HG03520 (cell line): ENCODE measurements at regions not wholly inside any gene's neighbourhood (a gene's known extent, or its start where the extent isn't known, plus 50 kb on each side); places are given as distances from the start of the nearest gene placed in this dataset.

Experiments used
- ATAC-seq: cut with Tn5 transposase; IDR thresholded peaks from one replicate; pipeline ENCODE4 v1.9.1; 2021; ENCODE audit warnings: mild to moderate bottlenecking, moderate library complexity; ENCODE audit not compliant: unreplicated experiment

DNA sequence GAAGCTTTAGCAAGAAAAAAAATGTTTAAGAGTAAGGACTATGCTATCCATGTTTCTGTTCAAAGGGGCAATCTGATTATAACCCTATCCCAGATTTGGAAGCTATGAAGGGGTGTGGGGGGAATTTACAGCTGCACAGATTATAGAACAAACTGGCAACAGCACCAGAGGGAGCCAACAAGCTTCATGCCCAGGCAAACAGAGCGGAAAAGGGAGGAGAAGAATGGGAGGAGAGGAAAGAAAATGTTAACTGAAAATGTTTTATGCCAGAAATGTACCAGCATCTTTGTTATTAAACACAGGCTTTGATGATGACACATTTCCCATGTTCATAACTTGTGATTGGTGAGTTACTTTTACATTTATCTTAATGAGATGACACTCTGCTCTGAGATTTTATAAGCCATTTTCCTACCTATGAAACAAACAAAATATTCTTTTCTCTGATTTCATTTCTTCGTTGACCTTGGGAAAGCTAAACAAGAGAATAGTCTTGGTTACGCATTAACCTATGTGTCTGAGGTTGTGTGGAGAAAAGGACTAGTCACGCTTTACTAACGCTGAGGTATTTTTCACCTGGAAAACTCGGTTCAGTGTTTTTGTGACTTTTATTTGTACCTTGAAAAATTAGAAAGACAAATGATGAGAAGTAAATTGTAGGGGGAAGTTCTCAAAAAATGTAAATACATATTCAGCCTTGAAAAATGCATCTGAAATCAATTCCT lies 235.8 kb upstream of the MIR17HG start:
- ATAC-seq = no peak

DNA sequence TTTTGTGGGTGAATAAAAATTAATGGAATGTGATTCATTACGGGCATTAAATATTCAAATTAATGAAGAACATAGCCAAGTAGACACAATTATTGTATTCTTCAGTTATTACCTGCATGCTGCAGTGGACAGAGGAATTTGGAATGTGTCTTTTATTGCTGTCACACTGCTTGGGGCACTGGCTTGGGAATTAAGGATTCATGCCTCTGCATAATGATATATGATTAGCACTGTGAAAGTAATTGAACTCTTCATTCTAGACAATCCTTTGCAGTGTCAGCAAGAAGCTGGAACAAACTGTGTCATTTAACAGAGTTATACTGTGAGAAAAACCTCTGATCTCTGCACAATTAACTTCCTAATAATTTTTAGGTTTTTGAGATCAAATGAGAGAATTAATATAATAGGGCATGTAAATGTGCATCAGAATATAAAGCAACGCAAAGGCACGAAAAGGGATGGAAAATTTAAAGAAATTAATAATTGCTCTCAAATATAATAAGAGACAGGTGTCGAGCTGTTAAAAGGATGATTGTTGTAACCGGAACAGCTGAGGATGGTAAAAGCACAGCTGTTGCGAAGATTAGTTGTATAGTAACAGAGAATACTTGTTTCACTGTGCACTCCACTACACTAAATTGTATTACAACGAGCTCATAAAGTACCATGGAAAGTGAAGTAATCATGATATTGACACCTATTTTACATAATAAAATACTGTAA lies 235.1 kb upstream of the MIR17HG start:
- ATAC-seq = no peak

DNA sequence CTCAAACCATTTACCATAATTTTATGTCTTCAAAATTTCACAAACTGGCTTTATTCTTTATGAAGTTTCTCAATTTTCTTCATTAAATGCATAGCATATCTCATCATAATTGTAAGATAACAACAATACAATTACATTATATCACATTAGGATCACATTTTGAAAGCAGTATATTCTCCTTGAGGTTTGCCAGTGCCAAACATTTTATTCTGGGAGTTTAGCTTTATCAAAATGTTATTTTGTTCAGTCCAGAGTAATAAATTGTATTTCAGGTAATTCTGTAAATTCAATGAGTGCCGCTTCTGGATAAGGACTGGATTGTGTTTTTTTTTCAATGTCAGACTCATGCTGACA lies 234.6 kb upstream of the MIR17HG start:
- no peak for ATAC-seq

DNA sequence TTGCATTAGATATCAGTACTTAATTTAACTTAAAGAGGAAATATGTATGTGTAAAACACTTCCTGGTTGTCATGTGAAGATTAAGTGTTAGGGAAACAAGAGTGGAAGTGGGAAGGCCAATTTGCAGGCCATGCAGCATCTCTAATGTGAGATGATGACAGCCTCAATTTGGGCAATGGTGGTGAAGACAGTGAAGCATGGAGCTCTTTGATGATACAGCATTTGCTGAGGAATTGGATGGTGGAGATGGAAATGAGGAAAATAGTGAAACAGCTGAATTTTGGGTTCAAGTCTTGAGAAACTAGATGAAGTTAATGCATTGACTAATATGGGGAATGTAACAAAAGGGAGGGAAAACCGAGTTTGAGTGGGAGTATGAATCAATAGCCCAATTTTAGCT lies 231.7 kb upstream of the MIR17HG start:
- no peak for ATAC-seq

DNA sequence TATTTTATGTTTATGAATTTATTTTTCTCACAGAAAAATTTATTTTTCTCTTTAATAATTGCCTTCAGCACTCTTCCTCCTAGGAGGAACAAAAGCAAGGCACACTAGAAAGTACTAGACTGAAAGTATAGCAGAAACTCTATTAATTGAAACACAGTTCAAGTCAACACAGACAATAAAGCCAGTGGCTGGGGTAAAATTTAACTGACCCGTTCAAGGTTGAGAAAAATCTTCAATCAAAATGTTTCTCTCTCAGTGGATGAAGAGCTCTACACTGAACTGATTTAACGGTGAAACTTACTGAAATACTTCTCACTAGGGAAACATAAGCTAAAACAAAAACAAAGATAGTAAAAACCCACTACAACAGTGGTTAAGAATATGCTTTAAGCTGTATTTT lies 230.1 kb upstream of the MIR17HG start:
- no peak for ATAC-seq

DNA sequence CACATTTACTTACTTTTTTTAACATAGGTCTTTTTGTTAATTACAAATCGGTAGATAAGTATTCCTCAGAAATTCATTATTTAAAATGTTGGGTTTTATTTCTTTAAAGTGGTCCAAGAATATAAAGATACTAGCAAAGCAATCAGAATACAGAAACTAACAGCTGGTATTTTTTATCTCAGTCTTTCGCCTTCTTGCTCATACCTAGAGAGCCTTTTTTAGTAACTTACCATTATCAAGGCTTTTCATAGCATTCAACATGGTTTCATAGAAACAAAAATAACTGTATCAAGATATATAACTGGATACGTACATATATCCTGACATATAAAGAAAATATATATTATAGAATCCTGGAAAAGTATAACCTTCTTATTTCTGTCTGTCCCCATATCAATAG lies 227.8 kb upstream of the MIR17HG start:
- peak; percentile 49 for ATAC-seq

DNA sequence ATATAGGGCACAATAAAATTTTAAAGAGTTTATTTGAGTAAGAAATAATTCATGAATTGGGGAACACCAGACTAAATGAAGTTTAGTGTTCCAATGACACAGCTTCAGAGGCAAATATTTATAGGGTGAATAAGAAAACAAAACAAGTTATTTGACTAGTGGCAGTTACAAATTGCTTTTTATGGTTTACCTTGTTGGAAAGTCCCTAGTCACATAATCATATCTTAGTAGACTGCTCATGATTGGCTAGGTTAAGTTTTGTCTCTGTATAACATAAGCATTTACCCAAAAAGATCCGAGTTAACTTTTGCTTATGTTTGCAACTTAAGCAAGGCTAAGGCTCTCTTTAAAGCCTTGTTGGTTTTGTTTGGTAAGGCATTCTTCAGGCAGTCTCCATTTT lies 224.7 kb upstream of the MIR17HG start:
- no peak for ATAC-seq

DNA sequence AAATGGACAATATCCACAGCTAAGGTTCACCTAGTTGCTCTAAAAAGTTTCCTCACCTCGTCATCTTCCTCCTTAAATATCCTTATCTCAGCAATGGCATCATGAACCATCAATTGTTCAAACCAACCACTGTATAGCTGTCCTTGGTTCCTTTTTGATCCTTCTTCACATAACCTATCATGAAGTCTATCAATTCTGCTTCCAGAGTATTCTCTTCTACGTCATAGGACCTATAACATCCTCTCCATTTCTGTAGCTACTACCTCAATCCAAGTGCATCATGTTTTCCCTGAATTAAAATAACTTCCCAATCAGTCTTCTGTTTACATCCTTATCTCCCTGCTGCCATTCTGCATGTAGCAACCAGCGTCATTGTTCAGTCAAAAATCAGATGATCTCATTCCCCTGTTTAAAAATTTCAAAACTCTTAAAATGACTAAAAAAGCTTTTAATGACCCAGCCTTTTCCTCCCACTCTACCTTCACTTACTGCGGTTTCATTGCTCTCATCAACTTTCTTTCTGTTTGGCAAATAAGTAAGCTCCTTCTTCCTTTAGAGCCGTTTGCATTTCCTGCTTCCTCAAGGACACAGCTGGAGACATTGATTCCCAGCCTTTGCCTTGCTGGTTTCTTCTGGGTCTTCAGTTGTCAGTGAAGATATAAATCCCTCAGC lies 223.9 kb upstream of the MIR17HG start:
- ATAC-seq = peak; percentile 39

DNA sequence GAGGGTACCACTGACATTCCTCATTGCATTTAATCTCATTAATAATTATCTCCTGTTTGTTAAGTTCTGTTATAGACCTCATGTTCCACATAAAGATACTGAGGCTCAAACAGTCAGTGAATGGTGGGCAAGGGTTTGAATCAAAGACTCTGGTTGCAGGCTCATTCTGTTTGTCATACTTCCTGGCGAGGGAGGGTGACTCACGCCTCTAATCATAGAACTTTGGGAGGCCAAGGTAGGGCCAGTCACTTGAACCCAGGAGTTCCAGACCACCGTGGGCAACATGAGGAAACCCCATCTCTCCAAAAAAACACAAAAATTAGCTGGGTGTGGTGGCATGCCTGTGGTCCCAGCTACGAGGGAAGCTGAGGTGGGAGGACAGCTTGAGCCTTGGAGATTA lies 220.7 kb upstream of the MIR17HG start:
- no peak for ATAC-seq

DNA sequence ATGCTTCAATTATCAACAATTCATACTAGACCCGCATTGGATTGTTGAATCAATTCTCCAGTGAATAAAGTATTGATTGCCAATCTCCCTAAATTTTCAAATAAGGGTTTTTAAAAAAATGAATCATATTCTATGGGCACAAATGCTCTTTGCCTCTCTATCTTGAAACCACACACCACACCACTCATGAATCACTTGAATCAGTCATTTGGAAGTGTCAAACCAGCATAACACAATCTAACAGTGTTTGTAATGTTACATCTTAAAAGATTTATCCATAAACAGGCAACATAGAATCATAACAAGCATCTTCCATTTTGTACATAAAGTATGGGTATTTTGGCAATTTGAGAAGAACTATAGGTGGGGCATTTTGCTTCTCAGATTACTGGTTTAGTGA lies 219.5 kb upstream of the MIR17HG start:
- no peak for ATAC-seq

DNA sequence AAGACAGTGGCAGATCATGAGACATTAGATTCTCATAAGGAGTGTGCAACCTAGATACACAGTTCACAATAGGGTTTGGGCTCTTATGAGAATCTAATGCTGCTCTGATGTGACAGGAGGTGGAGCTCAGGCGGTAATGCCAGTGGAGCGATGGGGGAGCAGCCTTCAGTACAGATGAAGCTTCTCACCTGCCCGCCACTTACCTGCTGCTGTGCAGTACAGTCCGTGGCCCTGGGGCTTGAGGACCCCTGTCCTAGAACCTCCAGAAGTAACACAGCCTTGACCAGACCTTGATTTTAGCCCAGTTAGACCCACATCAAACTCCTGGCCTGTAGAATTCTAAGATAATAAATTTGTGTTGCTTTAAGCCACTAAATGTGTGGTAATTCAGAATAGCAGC lies 215.1 kb upstream of the MIR17HG start:
- ATAC-seq = no peak

DNA sequence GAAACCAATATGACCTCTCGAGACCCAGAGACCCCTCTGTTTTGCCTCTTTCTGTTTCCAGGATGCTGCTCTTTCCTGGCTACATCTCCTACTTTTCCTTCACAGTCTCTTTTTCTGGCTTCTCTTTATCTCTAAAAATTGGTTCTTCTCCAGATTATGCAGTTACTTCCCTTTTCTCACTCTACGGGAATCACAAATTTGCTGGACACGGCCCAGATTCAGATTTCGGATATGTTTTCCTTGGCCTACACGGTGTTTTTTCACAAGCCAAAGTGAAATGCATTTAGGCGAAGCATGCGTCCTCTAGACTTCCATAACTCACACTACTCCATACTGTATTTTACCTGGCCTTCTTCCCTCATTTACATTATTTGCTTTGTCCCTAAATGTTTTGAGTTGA lies 214.7 kb upstream of the MIR17HG start:
- ATAC-seq = no peak

DNA sequence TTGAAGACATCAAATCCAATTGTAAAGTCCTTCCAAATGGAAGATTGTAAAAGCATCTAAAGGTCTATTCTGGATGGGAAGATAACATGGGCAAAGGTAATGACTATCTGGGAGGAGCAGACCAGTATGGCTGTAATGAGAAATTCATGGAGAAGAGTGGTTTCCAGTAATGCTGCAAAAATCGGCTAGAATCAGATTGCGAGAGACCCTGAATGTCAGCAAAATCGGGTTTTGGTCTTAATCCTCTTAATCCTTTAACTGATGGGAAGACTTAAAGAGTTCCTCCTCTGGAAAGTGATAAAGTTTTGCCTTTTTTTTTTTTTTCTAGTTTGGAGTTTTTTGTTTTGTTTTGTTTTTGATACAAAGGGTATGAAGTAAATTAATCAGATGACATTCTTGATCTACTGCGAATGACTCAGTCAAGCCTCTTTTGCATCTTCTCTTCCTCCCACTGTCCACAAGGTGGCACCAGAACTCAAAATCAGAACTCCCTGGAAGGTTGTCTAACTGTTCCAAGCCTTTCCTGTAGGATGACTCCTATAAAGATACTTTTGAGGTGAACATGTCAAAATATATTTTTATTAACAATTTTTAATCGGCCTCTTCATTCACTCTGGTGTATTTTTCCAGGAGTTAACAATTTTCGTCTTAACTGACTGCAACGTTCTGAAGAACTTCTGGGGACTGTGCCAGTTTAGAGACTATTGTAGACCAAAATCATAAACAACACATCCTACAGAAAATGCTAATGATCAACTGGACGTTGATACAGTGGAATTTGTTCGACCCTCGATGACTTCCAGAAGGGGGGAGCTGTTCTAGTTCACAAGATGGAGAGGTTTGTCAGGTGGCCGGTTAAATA lies 213.3 kb upstream of the MIR17HG start:
- peak; percentile 76 for ATAC-seq

DNA sequence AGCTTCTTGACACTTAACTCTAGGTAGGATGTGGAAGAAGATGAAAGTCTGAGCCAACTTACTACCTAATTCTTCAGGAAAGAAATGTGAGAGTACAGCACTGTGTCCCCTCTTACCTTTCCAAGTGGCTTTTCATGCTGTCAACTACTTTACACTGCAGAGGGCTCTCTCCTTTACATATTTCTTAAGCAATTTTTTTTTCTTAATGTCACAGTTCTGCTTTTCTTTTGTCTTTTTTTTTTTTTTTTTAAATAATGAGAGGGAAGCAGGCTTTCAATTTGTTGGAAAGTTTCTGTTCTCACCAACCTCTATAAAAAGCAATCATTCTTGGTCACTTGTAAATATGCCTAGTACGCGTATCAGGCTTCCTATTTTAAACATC lies 212.7 kb upstream of the MIR17HG start:
- ATAC-seq = no peak

DNA sequence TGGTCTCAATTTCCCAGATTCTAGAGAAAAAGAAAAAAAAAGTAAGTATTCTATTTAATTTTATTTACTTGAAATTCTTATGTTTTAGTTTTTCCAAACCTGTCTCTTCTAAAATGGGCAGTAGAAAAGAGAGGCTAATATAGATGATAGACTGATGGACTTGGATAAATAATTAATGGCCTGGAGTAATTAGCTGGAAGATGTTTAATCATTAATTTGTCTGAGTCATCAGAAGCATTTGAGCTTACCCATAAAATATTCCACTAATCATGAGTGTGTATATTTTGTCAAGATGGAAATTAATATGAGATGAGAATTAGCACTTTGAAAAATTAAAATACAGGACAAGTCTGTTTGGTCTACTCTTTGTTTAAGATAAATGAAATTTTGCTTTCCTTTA lies 212.1 kb upstream of the MIR17HG start:
- no peak for ATAC-seq

DNA sequence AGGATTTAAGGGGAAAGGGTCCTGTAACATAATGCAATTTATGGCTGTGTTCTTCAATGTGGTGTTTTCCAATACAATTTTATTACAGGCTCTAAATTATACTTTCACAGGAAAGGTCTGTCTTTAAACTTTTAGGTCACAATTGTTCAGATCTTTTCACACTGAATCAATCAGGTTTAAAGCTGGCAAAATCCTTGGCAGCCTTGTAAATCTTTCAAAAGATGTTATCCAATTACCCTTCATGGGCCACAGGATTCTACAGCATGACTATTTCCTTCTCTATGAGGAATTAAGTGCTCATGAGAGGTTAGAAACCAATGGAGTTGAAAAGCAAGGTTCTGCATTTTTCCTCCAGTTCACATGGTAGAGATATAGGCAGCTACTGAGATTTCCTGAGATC lies 211.5 kb upstream of the MIR17HG start:
- ATAC-seq = no peak

DNA sequence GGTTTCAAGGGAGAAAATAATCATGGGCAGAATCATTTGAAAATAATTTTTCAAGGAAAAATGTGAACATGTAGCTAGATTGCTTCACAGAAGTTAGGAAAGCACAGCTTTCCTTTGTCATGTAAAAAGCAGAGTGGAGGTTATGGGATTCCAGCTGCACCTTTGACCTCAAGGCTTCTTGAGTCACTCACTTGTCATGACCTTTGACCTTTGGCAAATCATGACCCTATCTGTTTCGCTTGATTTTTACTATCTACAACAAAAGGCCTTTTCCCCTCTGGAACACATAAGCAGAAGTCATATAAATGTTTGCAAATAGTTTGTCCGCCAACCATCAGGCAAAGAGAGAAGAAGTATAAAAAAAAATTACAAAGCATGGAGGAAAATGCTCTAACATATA lies 210.7 kb upstream of the MIR17HG start:
- ATAC-seq = no peak

DNA sequence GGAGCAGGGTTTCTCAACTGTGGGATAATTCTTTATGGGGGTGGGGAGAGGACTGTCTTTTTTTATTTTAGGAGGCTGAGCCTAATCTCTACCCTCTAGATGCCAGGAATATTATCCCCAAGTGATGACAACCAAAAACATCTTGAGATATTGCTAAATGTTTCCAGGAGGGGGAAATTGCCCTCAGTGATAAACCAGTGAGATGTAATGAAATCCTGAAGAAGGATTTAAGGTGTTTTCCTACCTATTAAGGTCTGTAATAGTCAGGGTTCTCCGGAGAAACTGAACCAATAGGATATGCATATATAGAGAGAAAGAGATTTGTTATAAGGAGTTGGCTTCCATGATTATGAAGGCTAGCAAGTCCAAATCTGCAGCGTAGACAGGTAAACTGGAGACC lies 208.3 kb upstream of the MIR17HG start:
- ATAC-seq = no peak

DNA sequence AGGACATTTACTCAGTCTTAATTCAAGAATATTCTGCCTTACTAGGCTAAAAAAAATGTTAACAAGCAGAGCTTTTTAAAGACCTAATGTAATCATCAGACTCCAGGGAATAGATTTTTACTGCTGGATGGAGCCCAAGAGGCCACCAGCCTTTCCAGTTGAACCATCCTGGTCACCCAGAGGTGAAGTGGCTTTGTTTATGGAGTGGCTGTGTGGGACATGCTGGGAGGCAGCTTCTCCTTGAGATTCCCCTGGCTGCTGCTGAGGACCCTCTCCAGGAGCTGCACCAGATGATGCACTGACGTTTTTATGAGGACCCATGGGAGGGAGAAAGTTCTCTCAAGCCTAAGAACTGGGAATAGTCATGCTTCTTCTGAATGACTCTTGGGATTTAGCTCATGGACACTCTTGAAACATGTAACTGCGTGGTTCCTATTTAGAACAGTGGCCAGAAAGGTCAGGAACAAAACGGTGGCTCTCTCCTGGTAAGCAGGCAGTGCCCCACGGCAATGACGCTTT lies 205.9 kb upstream of the MIR17HG start:
- ATAC-seq = no peak

DNA sequence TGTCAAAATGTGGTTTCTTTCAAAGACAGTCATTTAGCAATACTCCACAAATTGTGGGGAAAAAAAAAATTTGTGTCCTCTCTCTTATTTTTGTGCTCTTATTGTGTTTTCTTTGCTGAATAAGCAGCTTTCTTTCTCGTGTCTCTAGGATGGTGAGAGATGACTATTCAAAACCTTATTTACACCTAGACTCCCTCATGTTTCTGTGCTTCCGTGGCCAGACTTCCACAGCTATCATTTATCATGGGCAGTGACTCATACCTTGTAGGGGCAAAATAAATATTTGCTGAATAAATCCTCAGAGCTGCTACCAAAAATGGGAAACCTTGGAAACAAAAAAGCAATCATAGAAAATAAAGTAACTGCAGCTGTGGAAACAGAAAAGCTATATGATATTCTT lies 204.9 kb upstream of the MIR17HG start:
- ATAC-seq = no peak

DNA sequence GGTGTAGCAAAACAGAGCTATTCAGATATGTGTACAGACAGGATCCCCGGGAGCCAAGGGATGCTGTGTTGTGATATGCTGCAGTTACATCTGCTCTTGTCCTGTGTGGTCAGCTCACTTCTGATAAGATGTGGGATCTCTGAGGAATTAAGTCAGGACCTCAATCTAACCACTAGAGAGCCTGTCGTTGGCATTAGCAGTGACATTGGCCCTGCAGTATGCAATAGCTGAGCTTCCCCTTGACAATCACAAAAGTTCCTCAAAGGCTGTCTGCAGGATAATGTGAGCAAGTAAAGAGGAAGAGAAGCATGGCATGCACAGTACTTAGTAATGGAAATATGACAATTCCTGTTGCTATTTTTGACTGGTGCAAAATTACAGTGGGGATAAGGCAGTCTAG lies 203.4 kb upstream of the MIR17HG start:
- ATAC-seq = no peak
